ENCODE measurements at regions not wholly inside any gene's neighbourhood (a gene's known extent, or its start where the extent isn't known, plus 50 kb on each side); places are given as distances from the start of the nearest gene placed in this dataset.

DNA sequence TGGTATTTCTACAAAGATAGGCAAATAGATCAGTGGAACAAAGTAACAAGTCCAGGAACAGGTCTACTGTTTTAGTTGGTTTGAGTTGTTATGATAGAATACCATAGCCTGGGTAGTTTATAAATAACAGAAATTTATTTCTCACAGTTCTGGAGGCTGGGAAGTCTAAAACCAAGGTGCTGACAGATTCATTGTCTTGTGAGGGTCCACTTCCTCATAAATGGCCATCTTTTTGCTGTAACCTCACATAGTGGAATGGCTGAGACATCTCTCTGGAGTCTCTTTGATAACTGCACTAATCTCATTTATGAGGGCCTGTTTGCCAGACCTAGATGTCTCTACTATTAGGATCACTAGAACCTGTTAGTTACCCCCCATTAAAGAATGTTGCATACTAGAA is 152.3 kb upstream of the MYRIP start:
- Histone ChIP-seq H3K27ac (ENCODE audit: low read depth in 2 of 2, low read length in 2 of 2) (no peak overlapping the region), H3K4me3 (ENCODE audit: low read length in 3 of 3) (no peak overlapping the region), H3K36me3 (ENCODE audit: control insufficient read depth in 2 of 3, insufficient read depth in 3 of 3, low read length in 3 of 3) (no peaks in the 10 kb centered on the region), H3K9ac (ENCODE audit: low read length in 3 of 3) (no peak overlapping the region), H3K9me3 (ENCODE audit: control insufficient read depth in 2 of 3, insufficient read depth in 1 of 3, low read length in 3 of 3) (no peaks in the 10 kb centered on the region), H3K27me3 (ENCODE audit: control insufficient read depth, insufficient read depth, low read length) (no peaks in the 10 kb centered on the region), H3K4me1 (ENCODE audit: control insufficient read depth in 2 of 3, insufficient read depth in 2 of 3, low read depth in 1 of 3, low read length in 3 of 3) (no peaks in the 10 kb centered on the region)
- TF ChIP-seq, protein P1, sequence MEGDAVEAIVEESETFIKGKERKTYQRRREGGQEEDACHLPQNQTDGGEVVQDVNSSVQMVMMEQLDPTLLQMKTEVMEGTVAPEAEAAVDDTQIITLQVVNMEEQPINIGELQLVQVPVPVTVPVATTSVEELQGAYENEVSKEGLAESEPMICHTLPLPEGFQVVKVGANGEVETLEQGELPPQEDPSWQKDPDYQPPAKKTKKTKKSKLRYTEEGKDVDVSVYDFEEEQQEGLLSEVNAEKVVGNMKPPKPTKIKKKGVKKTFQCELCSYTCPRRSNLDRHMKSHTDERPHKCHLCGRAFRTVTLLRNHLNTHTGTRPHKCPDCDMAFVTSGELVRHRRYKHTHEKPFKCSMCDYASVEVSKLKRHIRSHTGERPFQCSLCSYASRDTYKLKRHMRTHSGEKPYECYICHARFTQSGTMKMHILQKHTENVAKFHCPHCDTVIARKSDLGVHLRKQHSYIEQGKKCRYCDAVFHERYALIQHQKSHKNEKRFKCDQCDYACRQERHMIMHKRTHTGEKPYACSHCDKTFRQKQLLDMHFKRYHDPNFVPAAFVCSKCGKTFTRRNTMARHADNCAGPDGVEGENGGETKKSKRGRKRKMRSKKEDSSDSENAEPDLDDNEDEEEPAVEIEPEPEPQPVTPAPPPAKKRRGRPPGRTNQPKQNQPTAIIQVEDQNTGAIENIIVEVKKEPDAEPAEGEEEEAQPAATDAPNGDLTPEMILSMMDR (IDR thresholded peaks at IDR 0.05; ENCODE audit: borderline replicate concordance, extremely low read depth, insufficient read depth) = no peak
- no peak for DNase-seq
- intact Hi-C loops (cut with DNase I) = no loop called here
- FAIRE-seq = no peak

DNA sequence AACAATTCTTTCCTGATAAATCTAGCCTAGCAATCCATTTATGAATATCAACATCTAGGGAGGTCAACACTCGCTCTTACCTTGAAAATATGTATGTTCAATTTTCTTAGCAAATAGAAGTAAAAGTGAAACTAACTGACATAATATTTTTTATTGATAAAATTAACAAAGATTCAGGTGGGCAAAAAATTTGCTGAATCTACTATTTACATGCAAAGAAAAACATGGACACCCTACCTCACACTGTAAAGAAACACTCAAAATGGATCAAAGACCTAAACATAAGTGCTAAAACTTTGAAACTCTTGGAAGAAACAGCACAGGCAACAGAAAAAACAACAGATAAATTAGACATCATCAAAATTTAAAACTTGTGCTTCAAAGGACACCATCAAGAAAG is 151.6 kb upstream of the MYRIP start:
- Histone ChIP-seq H3K9ac (ENCODE audit: low read length in 3 of 3) (no peak overlapping the region), H3K36me3 (ENCODE audit: control insufficient read depth in 2 of 3, insufficient read depth in 3 of 3, low read length in 3 of 3) (no peaks in the 10 kb centered on the region), H3K27ac (ENCODE audit: low read depth in 2 of 2, low read length in 2 of 2) (no peak overlapping the region), H3K27me3 (ENCODE audit: control insufficient read depth, insufficient read depth, low read length) (no peaks in the 10 kb centered on the region), H3K9me3 (ENCODE audit: control insufficient read depth in 2 of 3, insufficient read depth in 1 of 3, low read length in 3 of 3) (no peaks in the 10 kb centered on the region), H3K4me1 (ENCODE audit: control insufficient read depth in 2 of 3, insufficient read depth in 2 of 3, low read depth in 1 of 3, low read length in 3 of 3) (no peaks in the 10 kb centered on the region), H3K4me3 (ENCODE audit: low read length in 3 of 3) (no peak overlapping the region)
- DNase-seq (no peak), FAIRE-seq (no peak)
- intact Hi-C loops (cut with DNase I) = no loop called here
- TF ChIP-seq, protein P1 (IDR thresholded peaks at IDR 0.05; ENCODE audit: borderline replicate concordance, extremely low read depth, insufficient read depth) = no peak

DNA sequence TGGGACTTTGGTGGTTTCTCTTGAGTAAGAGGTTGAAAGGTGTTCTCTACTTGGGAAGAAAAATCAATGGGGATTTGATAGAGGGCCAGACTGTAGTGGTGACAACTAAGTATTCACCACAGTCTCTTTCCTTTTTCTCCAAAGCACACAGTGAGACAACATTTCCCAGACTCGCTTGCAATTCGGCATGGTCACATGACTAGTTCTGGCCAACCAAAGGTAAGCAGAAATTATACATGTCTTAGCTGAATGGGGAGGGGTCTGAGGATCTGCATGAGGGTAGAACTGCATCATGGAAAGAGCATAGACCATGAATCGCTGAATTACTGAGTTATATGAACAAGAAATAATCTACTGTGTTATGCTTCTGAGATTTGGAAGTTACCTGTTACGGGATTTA is 144.5 kb upstream of the MYRIP start:
- Histone ChIP-seq H3K4me3 (ENCODE audit: low read length in 3 of 3) (no peak overlapping the region), H3K27me3 (ENCODE audit: control insufficient read depth, insufficient read depth, low read length) (no peaks in the 10 kb centered on the region), H3K4me1 (ENCODE audit: control insufficient read depth in 2 of 3, insufficient read depth in 2 of 3, low read depth in 1 of 3, low read length in 3 of 3) (no peaks in the 10 kb centered on the region), H3K27ac (ENCODE audit: low read depth in 2 of 2, low read length in 2 of 2) (no peak overlapping the region), H3K9me3 (ENCODE audit: control insufficient read depth in 2 of 3, insufficient read depth in 1 of 3, low read length in 3 of 3) (no peaks in the 10 kb centered on the region), H3K36me3 (ENCODE audit: control insufficient read depth in 2 of 3, insufficient read depth in 3 of 3, low read length in 3 of 3) (no peaks in the 10 kb centered on the region), H3K9ac (ENCODE audit: low read length in 3 of 3) (no peak overlapping the region)
- intact Hi-C loops (cut with DNase I) = no loop called here
- no peak for FAIRE-seq
- TF ChIP-seq, protein P1 (IDR thresholded peaks at IDR 0.05; ENCODE audit: borderline replicate concordance, extremely low read depth, insufficient read depth) = no peak
- DNase-seq = no peak

DNA sequence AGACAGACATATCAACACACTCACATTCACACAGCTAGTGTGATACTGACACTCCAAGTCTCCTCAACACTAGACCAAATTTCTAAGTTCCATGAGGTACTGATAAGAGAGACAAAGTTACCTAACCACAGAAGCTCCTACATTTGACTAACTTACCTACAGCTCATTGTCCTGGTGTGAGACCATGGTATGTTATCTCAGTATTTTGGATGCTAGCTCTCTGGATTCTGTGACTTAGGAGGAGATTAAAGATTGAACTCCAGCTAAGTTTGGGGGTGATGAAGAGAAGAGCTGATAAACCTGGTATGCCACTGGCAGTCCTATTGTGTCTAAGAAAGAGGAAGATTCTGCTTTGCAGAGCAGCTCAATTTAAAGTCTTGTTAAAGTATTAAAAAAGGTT is 144.0 kb upstream of the MYRIP start:
- intact Hi-C loops (cut with DNase I) = no loop called here
- H3K9me3 ChIP-seq (ENCODE audit: control insufficient read depth in 2 of 3, insufficient read depth in 1 of 3, low read length in 3 of 3) = no peaks in the 10 kb centered on the region
- no peak overlapping the region for H3K4me3 ChIP-seq (ENCODE audit: low read length in 3 of 3)
- no peaks in the 10 kb centered on the region for H3K27me3 ChIP-seq (ENCODE audit: control insufficient read depth, insufficient read depth, low read length)
- no peaks in the 10 kb centered on the region for H3K36me3 ChIP-seq (ENCODE audit: control insufficient read depth in 2 of 3, insufficient read depth in 3 of 3, low read length in 3 of 3)
- H3K4me1 ChIP-seq (ENCODE audit: control insufficient read depth in 2 of 3, insufficient read depth in 2 of 3, low read depth in 1 of 3, low read length in 3 of 3) = no peaks in the 10 kb centered on the region
- no peak for FAIRE-seq
- H3K9ac ChIP-seq (ENCODE audit: low read length in 3 of 3) = no peak overlapping the region
- no peak overlapping the region for H3K27ac ChIP-seq (ENCODE audit: low read depth in 2 of 2, low read length in 2 of 2)
- no peak for DNase-seq
- TF ChIP-seq, protein P1 (IDR thresholded peaks at IDR 0.05; ENCODE audit: borderline replicate concordance, extremely low read depth, insufficient read depth) = no peak

All from kidney (tissue), 13 donors.